WERI-Rb-1 (cell line): ENCODE measurements at regions not wholly inside any gene's neighbourhood (a gene's known extent, or its start where the extent isn't known, plus 50 kb on each side); places are given as distances from the start of the nearest gene placed in this dataset.

Source experiments
- DNase-seq: peaks from one replicate; pipeline ENCODE4 v3.0.0-alpha.2; 2020
- H3K27ac ChIP-seq: fragments of 250-450 bp; sonication (Bioruptor Pico); 2 replicates; pipeline ENCODE4 v1.5.1; 2020; ENCODE audit warnings: mild to moderate bottlenecking, moderate library complexity
- H3K27me3 ChIP-seq: fragments of 250-450 bp; sonication (Bioruptor Pico); 2 replicates; pipeline ENCODE4 v1.5.1; 2021; ENCODE audit warnings: mild to moderate bottlenecking, low read depth, moderate library complexity; ENCODE audit not compliant: insufficient read depth, severe bottlenecking
- H3K36me3 ChIP-seq: fragments of 250-450 bp; sonication (Bioruptor Pico); 2 replicates; pipeline ENCODE4 v1.5.1; 2020; ENCODE audit warnings: mild to moderate bottlenecking, moderate library complexity
- H3K4me3 ChIP-seq: 2 replicates; pipeline ENCODE4 v1.5.1; 2011; ENCODE audit warnings: low read depth, mild to moderate bottlenecking, control low read depth, low read length
- H3K9me3 ChIP-seq: fragments of 250-450 bp; sonication (Bioruptor Pico); 2 replicates; pipeline ENCODE4 v1.5.1; 2021; ENCODE audit warnings: mild to moderate bottlenecking, moderate library complexity; ENCODE audit not compliant: severe bottlenecking
- TF ChIP-seq, protein P1 (sequence below): IDR thresholded peaks from 2 replicates; pipeline ENCODE4 v1.5.1; 2011; ENCODE audit warnings: low read depth, mild to moderate bottlenecking, control low read depth, inconsistent platforms, low read length

DNA sequence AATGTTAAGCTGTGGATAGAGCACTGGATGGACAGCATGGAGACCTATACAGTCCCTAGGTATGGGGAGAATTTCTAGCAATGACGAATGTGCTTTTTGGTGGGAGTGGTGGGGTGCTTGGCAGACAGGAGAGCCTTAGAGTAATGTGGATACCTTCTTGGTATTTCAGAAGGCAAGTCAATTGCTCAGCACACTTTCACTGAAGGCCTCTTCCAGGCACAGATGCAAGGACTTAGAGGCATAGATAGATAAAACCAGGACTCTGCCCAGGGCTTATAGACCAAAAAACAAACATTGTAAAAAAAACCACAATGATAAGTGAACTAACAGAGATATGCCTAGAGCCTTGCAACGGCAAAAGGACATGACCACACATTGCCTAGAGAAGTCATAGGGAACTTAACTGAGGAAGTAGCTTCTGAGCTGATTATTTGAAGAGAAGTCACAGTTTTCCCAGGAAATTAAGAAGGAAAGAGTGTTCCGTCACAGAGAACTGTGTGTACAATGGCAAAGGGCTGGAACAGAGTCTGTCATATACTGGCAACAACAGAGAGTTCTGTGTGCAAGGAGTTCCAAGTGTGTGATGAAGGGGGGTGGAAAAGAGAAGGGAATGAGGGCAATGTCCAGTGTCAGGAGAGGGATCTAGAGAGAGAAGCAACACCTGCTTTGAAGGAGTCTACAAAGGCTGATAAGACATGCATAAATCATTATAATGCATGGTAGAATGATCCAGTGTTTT, 65.9 kb upstream of the PICALM start:
- no peaks in the 10 kb centered on the region for H3K36me3 ChIP-seq
- TF ChIP-seq, protein P1, sequence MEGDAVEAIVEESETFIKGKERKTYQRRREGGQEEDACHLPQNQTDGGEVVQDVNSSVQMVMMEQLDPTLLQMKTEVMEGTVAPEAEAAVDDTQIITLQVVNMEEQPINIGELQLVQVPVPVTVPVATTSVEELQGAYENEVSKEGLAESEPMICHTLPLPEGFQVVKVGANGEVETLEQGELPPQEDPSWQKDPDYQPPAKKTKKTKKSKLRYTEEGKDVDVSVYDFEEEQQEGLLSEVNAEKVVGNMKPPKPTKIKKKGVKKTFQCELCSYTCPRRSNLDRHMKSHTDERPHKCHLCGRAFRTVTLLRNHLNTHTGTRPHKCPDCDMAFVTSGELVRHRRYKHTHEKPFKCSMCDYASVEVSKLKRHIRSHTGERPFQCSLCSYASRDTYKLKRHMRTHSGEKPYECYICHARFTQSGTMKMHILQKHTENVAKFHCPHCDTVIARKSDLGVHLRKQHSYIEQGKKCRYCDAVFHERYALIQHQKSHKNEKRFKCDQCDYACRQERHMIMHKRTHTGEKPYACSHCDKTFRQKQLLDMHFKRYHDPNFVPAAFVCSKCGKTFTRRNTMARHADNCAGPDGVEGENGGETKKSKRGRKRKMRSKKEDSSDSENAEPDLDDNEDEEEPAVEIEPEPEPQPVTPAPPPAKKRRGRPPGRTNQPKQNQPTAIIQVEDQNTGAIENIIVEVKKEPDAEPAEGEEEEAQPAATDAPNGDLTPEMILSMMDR: no peak
- H3K4me3 ChIP-seq: no peak overlapping the region
- DNase-seq: no peak
- H3K9me3 ChIP-seq: no peaks in the 10 kb centered on the region
- H3K27me3 ChIP-seq: no peaks in the 10 kb centered on the region
- H3K27ac ChIP-seq: no peak overlapping the region

DNA sequence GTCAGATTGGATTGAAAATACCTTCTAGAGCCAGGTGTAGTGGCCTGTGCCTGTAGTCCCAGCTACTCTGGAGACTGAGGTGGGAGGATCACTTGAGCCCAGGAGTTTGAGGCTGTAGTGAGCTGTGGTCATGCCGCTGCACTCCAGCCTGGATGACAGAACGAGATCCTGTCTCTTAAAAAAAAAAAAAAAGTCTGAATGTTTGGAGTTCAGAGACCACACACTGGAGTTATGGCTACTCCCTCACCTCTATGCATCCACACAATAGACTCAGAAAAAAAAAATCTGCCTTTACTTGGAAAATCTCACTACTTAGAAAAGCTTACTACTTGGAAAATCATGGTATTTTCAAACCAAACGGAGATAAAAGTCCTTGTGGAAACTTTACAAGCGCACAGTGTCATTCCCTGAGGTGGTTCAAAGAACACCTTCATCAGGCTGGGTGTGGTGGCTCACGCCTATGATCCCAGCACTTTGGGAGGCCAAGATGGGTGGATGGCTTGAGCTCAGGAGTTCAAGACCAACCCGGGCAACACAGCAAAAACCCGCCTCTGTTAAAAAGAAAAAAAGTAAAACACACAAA, 63.9 kb upstream of the PICALM start:
- no peaks in the 10 kb centered on the region for H3K9me3 ChIP-seq
- no peaks in the 10 kb centered on the region for H3K27me3 ChIP-seq
- H3K4me3 ChIP-seq: no peak overlapping the region
- DNase-seq: no peak
- no peaks in the 10 kb centered on the region for H3K36me3 ChIP-seq
- no peak overlapping the region for H3K27ac ChIP-seq
- TF ChIP-seq, protein P1: no peak

DNA sequence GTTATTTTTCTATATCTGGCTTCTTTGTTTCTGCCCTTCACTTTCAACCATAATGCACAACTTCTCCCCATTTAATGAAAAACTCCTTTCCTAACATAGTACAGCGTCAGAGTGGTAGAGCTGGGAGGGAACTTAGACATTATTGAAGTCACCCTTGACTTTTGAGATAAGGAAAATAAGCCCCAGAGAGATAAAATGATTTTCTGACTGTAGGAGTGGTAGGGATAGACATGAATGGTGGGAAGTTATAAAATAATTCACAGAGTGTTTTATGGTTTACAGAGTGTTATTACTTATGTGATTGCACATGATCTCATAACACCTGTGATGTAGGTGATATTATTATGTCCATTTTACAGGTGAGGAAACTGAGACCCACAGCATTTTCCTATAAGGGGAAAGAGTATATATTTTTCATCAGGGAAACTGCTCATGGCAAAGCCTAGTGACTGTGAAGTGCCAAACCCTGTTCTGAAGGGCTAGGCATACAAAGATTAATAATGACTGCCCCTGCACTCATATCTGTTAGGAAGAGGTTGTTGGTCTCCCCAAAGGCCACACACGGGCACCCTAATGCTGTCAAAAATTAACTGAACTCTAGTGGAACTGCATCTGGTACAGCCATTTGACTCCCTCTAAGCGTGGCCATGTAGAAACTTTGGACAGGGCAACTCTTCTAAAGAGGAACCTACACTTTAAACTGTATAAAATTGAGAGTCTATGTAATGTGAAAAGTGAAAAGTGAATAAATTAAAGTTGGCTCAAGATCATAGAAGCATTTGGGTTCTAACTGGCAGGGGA, 61.1 kb upstream of the PICALM start:
- Histone ChIP-seq H3K27me3 (no peaks in the 10 kb centered on the region), H3K9me3 (no peaks in the 10 kb centered on the region), H3K36me3 (no peaks in the 10 kb centered on the region), H3K4me3 (no peak overlapping the region), H3K27ac (no peak overlapping the region)
- TF ChIP-seq, protein P1: no peak
- DNase-seq: no peak

DNA sequence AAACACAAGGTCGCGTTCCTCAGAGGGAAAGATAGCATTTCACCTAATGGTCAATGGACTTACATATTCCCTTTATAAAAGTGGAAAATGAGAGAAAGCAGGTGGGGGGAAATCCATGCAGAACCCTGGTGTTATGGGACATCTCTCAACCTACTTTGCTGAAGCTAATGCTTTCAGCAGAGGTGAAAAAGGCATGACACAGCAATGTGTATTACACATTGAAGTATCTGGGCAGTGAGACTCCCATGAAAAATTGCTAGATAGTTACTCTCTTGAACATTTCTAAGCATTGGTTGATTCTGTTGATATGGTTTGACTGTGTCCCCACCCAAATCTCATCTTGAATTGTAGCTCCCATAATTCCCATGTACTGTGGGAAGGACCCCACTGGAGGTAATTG, 60.0 kb upstream of the PICALM start:
- no peaks in the 10 kb centered on the region for H3K27me3 ChIP-seq
- no peak for DNase-seq
- H3K4me3 ChIP-seq: no peak overlapping the region
- no peaks in the 10 kb centered on the region for H3K9me3 ChIP-seq
- TF ChIP-seq, protein P1: no peak
- H3K27ac ChIP-seq: no peak overlapping the region
- no peaks in the 10 kb centered on the region for H3K36me3 ChIP-seq

DNA sequence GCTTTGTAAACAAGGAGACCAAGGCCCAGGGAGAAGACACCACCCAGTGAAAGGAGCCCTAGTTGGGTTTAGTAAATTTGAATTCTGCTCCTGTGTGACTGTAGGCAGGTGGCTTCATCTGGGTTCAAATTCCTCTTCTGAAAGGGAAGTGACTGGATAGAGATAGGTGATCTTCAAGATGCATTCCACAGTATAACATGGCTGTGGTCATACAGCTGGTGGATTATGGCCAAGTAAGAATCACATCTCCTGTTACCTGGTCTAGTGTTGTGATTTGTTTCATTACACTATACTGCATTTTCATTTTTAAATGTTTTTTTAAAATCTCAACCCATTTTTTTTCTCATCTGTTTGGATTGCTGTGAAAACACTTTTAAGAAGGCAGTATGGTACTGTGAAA, 58.0 kb upstream of the PICALM start:
- H3K9me3 ChIP-seq: no peaks in the 10 kb centered on the region
- no peak overlapping the region for H3K4me3 ChIP-seq
- TF ChIP-seq, protein P1: no peak

More for the DNA sequence above, 58.0 kb upstream of the PICALM start:
- Histone ChIP-seq H3K27ac (no peak overlapping the region), H3K27me3 (no peaks in the 10 kb centered on the region), H3K36me3 (no peaks in the 10 kb centered on the region)
- DNase-seq: no peak
